ENCODE measurements at regions not wholly inside any gene's neighbourhood (a gene's known extent, or its start where the extent isn't known, plus 50 kb on each side); places are given as distances from the start of the nearest gene placed in this dataset.

- H3K4me3 ChIP-seq (ENCODE audit: control insufficient read depth, low read depth, low read length) = no peak overlapping the region
- TF ChIP-seq, protein P1, sequence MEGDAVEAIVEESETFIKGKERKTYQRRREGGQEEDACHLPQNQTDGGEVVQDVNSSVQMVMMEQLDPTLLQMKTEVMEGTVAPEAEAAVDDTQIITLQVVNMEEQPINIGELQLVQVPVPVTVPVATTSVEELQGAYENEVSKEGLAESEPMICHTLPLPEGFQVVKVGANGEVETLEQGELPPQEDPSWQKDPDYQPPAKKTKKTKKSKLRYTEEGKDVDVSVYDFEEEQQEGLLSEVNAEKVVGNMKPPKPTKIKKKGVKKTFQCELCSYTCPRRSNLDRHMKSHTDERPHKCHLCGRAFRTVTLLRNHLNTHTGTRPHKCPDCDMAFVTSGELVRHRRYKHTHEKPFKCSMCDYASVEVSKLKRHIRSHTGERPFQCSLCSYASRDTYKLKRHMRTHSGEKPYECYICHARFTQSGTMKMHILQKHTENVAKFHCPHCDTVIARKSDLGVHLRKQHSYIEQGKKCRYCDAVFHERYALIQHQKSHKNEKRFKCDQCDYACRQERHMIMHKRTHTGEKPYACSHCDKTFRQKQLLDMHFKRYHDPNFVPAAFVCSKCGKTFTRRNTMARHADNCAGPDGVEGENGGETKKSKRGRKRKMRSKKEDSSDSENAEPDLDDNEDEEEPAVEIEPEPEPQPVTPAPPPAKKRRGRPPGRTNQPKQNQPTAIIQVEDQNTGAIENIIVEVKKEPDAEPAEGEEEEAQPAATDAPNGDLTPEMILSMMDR (IDR thresholded peaks at IDR 0.05; ENCODE audit: control insufficient read depth, insufficient read depth, low read depth, low read length, missing control alignments) = no peak
- DNase-seq (ENCODE audit: low read depth) = no peak
Measured at GRCh38 chr5:44489759-44490158, 100.5 kb upstream of the FGF10 start.

DNA sequence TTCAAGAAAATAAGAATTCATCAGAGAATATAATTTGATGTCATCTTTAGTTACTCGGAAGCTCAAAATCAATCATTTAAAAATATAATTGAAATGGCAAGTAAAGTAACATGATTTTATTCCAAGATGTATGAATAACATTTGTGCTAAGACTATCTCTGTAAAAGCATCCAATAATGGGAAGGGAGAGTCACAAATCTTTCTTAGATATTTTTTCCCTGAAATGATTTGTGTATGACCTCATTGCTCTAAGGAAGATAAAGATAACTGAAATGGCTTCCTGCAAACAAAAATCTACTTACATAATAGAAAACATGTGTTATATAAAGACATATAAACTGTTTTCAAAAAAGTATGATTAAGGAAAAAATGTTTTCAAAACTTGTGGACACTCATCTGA is 97.4 kb upstream of the FGF10 start:
- H3K4me3 ChIP-seq (ENCODE audit: control insufficient read depth, low read depth, low read length) = no peak overlapping the region
- no peak for DNase-seq (ENCODE audit: low read depth)
- TF ChIP-seq, protein P1 (IDR thresholded peaks at IDR 0.05; ENCODE audit: control insufficient read depth, insufficient read depth, low read depth, low read length, missing control alignments) = no peak

DNA sequence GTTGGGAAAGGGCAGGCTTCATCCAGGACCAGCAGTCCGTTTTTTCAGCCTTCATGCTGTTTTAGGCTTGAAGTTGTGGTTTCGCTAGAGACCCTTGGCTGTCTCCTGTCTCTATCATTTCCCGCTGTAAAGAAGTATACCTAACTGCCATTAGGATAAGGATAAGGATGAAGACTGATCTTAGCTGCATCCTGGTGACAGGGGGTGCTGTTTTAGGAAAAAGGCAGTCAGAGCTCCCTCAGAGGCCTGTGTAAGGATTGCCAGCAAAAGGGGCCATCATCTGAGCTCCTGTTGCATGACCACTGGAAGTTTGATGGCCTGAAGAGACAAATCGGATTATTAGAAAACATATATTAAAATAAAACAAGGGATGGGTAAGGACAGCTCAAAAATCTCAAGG is 64.8 kb upstream of the FGF10 start:
- DNase-seq (ENCODE audit: low read depth) = no peak
- no peak overlapping the region for H3K4me3 ChIP-seq (ENCODE audit: control insufficient read depth, low read depth, low read length)
- TF ChIP-seq, protein P1 (IDR thresholded peaks at IDR 0.05; ENCODE audit: control insufficient read depth, insufficient read depth, low read depth, low read length, missing control alignments) = no peak

DNA sequence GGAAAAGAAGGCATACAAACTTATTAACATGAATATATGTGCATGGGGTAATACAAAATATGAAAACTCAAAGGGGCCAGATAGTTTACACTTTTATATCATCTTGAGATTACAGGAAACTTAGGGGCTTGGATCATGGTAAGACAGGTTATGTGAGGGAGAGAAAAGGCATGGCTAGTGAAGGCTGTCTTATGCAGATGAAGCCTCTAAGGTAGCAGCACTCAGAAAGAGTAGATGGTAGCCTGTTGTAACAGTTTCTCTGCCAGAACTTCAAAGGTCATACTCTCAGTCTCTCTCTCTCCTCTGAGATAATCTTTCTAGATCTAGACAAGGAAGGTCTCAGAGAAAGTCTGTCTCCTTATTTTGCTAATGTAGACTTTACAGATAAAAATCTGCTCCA is 57.2 kb upstream of the FGF10 start:
- TF ChIP-seq, protein P1 (IDR thresholded peaks at IDR 0.05; ENCODE audit: control insufficient read depth, insufficient read depth, low read depth, low read length, missing control alignments) = no peak
- no peak overlapping the region for H3K4me3 ChIP-seq (ENCODE audit: control insufficient read depth, low read depth, low read length)
- DNase-seq (ENCODE audit: low read depth) = no peak

DNA sequence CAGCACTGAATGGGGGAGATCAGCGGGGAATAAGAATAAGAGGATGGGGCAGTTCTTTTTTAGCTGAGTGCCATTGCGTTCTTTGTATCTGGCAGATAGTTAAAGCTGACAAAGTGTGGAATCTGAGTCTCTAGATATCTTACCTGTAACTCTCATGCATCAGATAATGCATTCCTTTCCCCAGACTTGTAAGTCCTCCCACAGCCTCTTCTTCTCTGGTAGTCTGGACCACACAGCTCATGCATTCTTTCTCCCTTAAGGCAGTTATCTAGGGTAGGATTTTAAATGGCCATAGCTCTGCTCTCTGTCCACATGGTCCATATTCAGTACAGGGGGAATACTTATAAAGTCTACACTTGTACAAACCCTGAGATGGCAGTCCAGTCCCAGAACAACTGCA is 54.0 kb upstream of the FGF10 start:
- TF ChIP-seq, protein P1 (IDR thresholded peaks at IDR 0.05; ENCODE audit: control insufficient read depth, insufficient read depth, low read depth, low read length, missing control alignments) = no peak
- no peak overlapping the region for H3K4me3 ChIP-seq (ENCODE audit: control insufficient read depth, low read depth, low read length)
- DNase-seq (ENCODE audit: low read depth) = no peak

DNA sequence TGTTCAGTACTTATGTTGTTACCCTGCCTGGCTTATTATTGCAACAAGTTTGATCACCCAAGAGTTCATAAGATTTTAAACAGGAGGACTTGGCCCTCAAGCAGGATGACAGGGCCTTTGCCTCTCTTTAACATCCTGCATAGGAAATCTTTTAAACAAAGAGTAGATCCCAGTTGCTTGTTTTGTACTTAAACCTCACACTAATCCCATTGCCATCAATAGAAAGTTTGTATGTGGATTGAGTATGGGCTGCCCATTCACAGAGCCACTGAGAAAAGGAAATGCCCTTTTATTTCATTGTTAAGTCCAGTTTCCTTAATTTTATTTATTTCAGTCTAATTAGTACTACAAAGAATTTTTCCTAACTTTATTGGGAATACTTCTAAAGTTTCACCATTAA is 52.2 kb upstream of the FGF10 start:
- DNase-seq (ENCODE audit: low read depth) = no peak
- H3K4me3 ChIP-seq (ENCODE audit: control insufficient read depth, low read depth, low read length) = no peak overlapping the region
- TF ChIP-seq, protein P1 (IDR thresholded peaks at IDR 0.05; ENCODE audit: control insufficient read depth, insufficient read depth, low read depth, low read length, missing control alignments) = no peak

GRCh38 chr5:44440186-44440585 is 51.0 kb upstream of the FGF10 start:
- H3K4me3 ChIP-seq (ENCODE audit: control insufficient read depth, low read depth, low read length) = no peak overlapping the region
- TF ChIP-seq, protein P1 (IDR thresholded peaks at IDR 0.05; ENCODE audit: control insufficient read depth, insufficient read depth, low read depth, low read length, missing control alignments) = no peak
- no peak for DNase-seq (ENCODE audit: low read depth)

Measured in AG09309 (cell line).